HG03378 (cell line): ENCODE measurements at regions not wholly inside any gene's neighbourhood (a gene's known extent, or its start where the extent isn't known, plus 50 kb on each side); places are given as distances from the start of the nearest gene placed in this dataset.
"Not testable (repeated sequence)": the region's sequence is repeated elsewhere in the genome, so short reads cannot be mapped to it uniquely, and the experiment has no call there.

ENCODE experiments used
- ATAC-seq: cut with Tn5 transposase; IDR thresholded peaks from one replicate; pipeline ENCODE4 v1.9.1; 2021; ENCODE audit warnings: mild to moderate bottlenecking, moderate library complexity; ENCODE audit not compliant: unreplicated experiment

- ATAC-seq = no peak
Measured at GRCh38 chr16:51237861-51238378, 86.8 kb upstream of the SALL1 start.

- no peak for ATAC-seq
Measured at GRCh38 chr16:51237207-51237606, 86.1 kb upstream of the SALL1 start.

- no peak for ATAC-seq
Measured at GRCh38 chr16:51236583-51236982, 85.5 kb upstream of the SALL1 start.

GRCh38 chr16:51231702-51232101, 80.6 kb upstream of the SALL1 start:
- no peak for ATAC-seq

- ATAC-seq = not testable (repeated sequence)
Measured at GRCh38 chr16:51230035-51230434, 79.0 kb upstream of the SALL1 start.

- ATAC-seq = no peak
Measured at GRCh38 chr16:51228097-51228659, 77.1 kb upstream of the SALL1 start.

- ATAC-seq = no peak
Measured at GRCh38 chr16:51225878-51226277, 74.8 kb upstream of the SALL1 start.

GRCh38 chr16:51224317-51224716, 73.2 kb upstream of the SALL1 start:
- no peak for ATAC-seq

- ATAC-seq = no peak
Measured at GRCh38 chr16:51222016-51222415, 70.9 kb upstream of the SALL1 start.

- no peak for ATAC-seq
Measured at GRCh38 chr16:51211148-51211547, 60.1 kb upstream of the SALL1 start.

- ATAC-seq = no peak
Measured at GRCh38 chr16:51210087-51210486, 59.0 kb upstream of the SALL1 start.

- no peak for ATAC-seq
Measured at GRCh38 chr16:51201604-51202003, 50.5 kb upstream of the SALL1 start.
